GM12872 (cell line): ENCODE measurements at regions not wholly inside any gene's neighbourhood (a gene's known extent, or its start where the extent isn't known, plus 50 kb on each side); places are given as distances from the start of the nearest gene placed in this dataset.

ENCODE experiments used
- CTCF ChIP-seq: IDR thresholded peaks from 3 replicates; pipeline ENCODE4 v1.5.1; 2011; ENCODE audit warnings: low read depth, mild to moderate bottlenecking, low read length, moderate library complexity; ENCODE audit not compliant: insufficient read depth

GRCh38 chr12:126726481-126727217 lies 1540.3 kb upstream of the TMEM132C start:
- no peak for TF ChIP-seq CTCF

GRCh38 chr12:126727218-126728075 lies 1539.5 kb upstream of the TMEM132C start:
- no peak for TF ChIP-seq CTCF

- TF ChIP-seq CTCF, result no peak
These were observed 1532.7 kb upstream of the TMEM132C start for GRCh38 chr12:126734296-126734695.

GRCh38 chr12:126734710-126735109 lies 1532.3 kb upstream of the TMEM132C start:
- no peak for TF ChIP-seq CTCF

- TF ChIP-seq CTCF, result no peak
These were observed 1525.3 kb upstream of the TMEM132C start for GRCh38 chr12:126741536-126742240.

GRCh38 chr12:126742241-126742641 lies 1524.7 kb upstream of the TMEM132C start:
- no peak for TF ChIP-seq CTCF
